HG02610 (cell line): ENCODE measurements at regions not wholly inside any gene's neighbourhood (a gene's known extent, or its start where the extent isn't known, plus 50 kb on each side); places are given as distances from the start of the nearest gene placed in this dataset.
A peak's percentile ranks its signal among the peaks of the same experiment; 100 is the strongest.

Experiments
- ATAC-seq: cut with Tn5 transposase; IDR thresholded peaks from one replicate; pipeline ENCODE4 v1.9.1; 2021; ENCODE audit warnings: mild to moderate bottlenecking, moderate library complexity; ENCODE audit not compliant: unreplicated experiment

- peak; percentile 55 for ATAC-seq
These were observed 68.9 kb upstream of the ADO start for GRCh38 chr10:62735464-62736167.

GRCh38 chr10:62736168-62736546 is 68.4 kb upstream of the ADO start:
- ATAC-seq: no peak

GRCh38 chr10:62738916-62739315 is 65.6 kb upstream of the ADO start:
- no peak for ATAC-seq

- no peak for ATAC-seq
These were observed 63.4 kb upstream of the ADO start for GRCh38 chr10:62740885-62741745.

GRCh38 chr10:62741996-62742395 is 62.5 kb upstream of the ADO start:
- no peak for ATAC-seq

- no peak for ATAC-seq
These were observed 61.9 kb upstream of the ADO start for GRCh38 chr10:62742536-62743061.

- ATAC-seq: no peak
These were observed 60.4 kb upstream of the ADO start for GRCh38 chr10:62744136-62744535.

- no peak for ATAC-seq
These were observed 58.9 kb upstream of the ADO start for GRCh38 chr10:62745581-62745980.

GRCh38 chr10:62746951-62747729 is 57.4 kb upstream of the ADO start:
- ATAC-seq: no peak

- ATAC-seq: no peak
These were observed 56.1 kb upstream of the ADO start for GRCh38 chr10:62748386-62748785.

GRCh38 chr10:62749093-62749683 is 55.3 kb upstream of the ADO start:
- no peak for ATAC-seq
